ENCODE measurements at regions not wholly inside any gene's neighbourhood (a gene's known extent, or its start where the extent isn't known, plus 50 kb on each side); places are given as distances from the start of the nearest gene placed in this dataset.

DNA sequence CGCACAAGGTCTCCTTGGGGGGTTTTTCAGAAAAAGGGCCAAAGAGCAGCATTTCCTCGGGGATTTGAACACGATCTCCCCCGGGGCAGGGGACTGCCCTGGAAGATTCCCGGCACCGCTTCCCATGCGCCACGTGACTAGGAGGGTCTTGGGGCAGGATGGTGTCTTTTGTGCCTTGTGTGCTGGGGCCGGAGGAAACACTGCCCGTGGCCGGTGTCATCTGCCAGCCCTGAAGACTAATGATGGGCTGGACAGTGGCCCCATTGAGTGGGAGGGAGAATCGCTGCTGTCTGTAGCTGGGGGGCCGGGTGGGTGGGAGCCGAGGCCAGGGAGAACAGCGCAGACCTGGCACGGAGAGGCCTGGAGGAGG lies 315.1 kb downstream of the SEC14L1 start:
- TF ChIP-seq SRF (CRISPR knock-in tag; IDR thresholded peaks at IDR 0.05) (no peak), HCFC1 (IDR thresholded peaks at IDR 0.05; ENCODE audit: low read depth, low read length) (no peak), RERE (CRISPR knock-in tag; IDR thresholded peaks at IDR 0.05; ENCODE audit: borderline replicate concordance) (no peak), SRSF9 (IDR thresholded peaks at IDR 0.05; ENCODE audit: borderline replicate concordance, low read depth, low read length) (no peak), EP300 (IDR thresholded peaks at IDR 0.05; ENCODE audit: low read length) (no peak), TAF15 (IDR thresholded peaks at IDR 0.05; ENCODE audit: low read depth, low read length) (no peak), NFYB (IDR thresholded peaks at IDR 0.05; ENCODE audit: extremely low read depth, insufficient read length) (no peak), EHMT2 (IDR thresholded peaks at IDR 0.05) (no peak), RFX5 (IDR thresholded peaks at IDR 0.05; ENCODE audit: low read depth, low read length) (no peak)
- TF ChIP-seq, protein P1, sequence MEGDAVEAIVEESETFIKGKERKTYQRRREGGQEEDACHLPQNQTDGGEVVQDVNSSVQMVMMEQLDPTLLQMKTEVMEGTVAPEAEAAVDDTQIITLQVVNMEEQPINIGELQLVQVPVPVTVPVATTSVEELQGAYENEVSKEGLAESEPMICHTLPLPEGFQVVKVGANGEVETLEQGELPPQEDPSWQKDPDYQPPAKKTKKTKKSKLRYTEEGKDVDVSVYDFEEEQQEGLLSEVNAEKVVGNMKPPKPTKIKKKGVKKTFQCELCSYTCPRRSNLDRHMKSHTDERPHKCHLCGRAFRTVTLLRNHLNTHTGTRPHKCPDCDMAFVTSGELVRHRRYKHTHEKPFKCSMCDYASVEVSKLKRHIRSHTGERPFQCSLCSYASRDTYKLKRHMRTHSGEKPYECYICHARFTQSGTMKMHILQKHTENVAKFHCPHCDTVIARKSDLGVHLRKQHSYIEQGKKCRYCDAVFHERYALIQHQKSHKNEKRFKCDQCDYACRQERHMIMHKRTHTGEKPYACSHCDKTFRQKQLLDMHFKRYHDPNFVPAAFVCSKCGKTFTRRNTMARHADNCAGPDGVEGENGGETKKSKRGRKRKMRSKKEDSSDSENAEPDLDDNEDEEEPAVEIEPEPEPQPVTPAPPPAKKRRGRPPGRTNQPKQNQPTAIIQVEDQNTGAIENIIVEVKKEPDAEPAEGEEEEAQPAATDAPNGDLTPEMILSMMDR (IDR thresholded peaks at IDR 0.05 in 2 of 3, conservative IDR thresholded peaks at IDR 0.05 in 1 of 3; ENCODE audit: insufficient read depth in 2 of 3, low read depth in 1 of 3, low read length in 3 of 3), result no peak
- TF ChIP-seq, protein P2, sequence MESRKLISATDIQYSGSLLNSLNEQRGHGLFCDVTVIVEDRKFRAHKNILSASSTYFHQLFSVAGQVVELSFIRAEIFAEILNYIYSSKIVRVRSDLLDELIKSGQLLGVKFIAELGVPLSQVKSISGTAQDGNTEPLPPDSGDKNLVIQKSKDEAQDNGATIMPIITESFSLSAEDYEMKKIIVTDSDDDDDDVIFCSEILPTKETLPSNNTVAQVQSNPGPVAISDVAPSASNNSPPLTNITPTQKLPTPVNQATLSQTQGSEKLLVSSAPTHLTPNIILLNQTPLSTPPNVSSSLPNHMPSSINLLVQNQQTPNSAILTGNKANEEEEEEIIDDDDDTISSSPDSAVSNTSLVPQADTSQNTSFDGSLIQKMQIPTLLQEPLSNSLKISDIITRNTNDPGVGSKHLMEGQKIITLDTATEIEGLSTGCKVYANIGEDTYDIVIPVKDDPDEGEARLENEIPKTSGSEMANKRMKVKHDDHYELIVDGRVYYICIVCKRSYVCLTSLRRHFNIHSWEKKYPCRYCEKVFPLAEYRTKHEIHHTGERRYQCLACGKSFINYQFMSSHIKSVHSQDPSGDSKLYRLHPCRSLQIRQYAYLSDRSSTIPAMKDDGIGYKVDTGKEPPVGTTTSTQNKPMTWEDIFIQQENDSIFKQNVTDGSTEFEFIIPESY (CRISPR knock-in tag; IDR thresholded peaks at IDR 0.05), result no peak
- TF ChIP-seq, protein P3, sequence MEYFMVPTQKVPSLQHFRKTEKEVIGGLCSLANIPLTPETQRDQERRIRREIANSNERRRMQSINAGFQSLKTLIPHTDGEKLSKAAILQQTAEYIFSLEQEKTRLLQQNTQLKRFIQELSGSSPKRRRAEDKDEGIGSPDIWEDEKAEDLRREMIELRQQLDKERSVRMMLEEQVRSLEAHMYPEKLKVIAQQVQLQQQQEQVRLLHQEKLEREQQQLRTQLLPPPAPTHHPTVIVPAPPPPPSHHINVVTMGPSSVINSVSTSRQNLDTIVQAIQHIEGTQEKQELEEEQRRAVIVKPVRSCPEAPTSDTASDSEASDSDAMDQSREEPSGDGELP (CRISPR knock-in tag; IDR thresholded peaks at IDR 0.05; ENCODE audit: borderline replicate concordance), result no peak
